ENCODE measurements at regions not wholly inside any gene's neighbourhood (a gene's known extent, or its start where the extent isn't known, plus 50 kb on each side); places are given as distances from the start of the nearest gene placed in this dataset.
"Not testable (repeated sequence)": the region's sequence is repeated elsewhere in the genome, so short reads cannot be mapped to it uniquely, and the experiment has no call there.

- DNase-seq (ENCODE audit: low read depth) = no peak
- Histone ChIP-seq H3K4me3 (ENCODE audit: low read depth, low read length) (no peak overlapping the region), H3K36me3 (ENCODE audit: control insufficient read depth, insufficient read depth, low read length) (no peaks in the 10 kb centered on the region), H3K27me3 (ENCODE audit: control insufficient read depth, insufficient read depth, low read length) (no peaks in the 10 kb centered on the region)
- TF ChIP-seq, protein P1, sequence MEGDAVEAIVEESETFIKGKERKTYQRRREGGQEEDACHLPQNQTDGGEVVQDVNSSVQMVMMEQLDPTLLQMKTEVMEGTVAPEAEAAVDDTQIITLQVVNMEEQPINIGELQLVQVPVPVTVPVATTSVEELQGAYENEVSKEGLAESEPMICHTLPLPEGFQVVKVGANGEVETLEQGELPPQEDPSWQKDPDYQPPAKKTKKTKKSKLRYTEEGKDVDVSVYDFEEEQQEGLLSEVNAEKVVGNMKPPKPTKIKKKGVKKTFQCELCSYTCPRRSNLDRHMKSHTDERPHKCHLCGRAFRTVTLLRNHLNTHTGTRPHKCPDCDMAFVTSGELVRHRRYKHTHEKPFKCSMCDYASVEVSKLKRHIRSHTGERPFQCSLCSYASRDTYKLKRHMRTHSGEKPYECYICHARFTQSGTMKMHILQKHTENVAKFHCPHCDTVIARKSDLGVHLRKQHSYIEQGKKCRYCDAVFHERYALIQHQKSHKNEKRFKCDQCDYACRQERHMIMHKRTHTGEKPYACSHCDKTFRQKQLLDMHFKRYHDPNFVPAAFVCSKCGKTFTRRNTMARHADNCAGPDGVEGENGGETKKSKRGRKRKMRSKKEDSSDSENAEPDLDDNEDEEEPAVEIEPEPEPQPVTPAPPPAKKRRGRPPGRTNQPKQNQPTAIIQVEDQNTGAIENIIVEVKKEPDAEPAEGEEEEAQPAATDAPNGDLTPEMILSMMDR (IDR thresholded peaks at IDR 0.05; ENCODE audit: insufficient read depth, low read length, poor library complexity, severe bottlenecking) = no peak
Measured at GRCh38 chr15:99823346-99823745, 90.1 kb upstream of the LYSMD4 start.

- Histone ChIP-seq H3K4me3 (ENCODE audit: low read depth, low read length) (no peak overlapping the region), H3K36me3 (ENCODE audit: control insufficient read depth, insufficient read depth, low read length) (no peaks in the 10 kb centered on the region), H3K27me3 (ENCODE audit: control insufficient read depth, insufficient read depth, low read length) (no peaks in the 10 kb centered on the region)
- DNase-seq (ENCODE audit: low read depth) = no peak
- TF ChIP-seq, protein P1 (IDR thresholded peaks at IDR 0.05; ENCODE audit: insufficient read depth, low read length, poor library complexity, severe bottlenecking) = no peak
Measured at GRCh38 chr15:99819981-99820718, 86.9 kb upstream of the LYSMD4 start.

DNA sequence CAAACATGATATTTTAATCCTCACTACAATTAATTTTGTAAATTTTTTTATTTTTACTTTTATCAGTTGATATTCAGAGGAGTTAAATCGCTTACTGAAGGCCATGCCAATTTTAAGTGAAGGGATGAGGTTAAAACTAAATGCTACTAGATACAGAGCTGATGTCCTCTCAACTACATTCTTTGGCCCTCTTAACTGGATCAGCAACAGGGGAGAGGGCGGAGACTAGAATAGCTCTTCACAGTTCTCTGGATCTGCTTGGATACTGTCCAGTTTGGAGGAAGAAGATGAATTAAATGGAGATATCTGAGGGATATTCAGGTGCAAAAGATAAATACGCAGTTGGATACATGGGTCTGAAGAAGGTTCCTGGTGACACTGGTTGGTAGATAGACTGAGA, 85.6 kb upstream of the LYSMD4 start:
- no peaks in the 10 kb centered on the region for H3K36me3 ChIP-seq (ENCODE audit: control insufficient read depth, insufficient read depth, low read length)
- TF ChIP-seq, protein P1 (IDR thresholded peaks at IDR 0.05; ENCODE audit: insufficient read depth, low read length, poor library complexity, severe bottlenecking) = no peak
- no peak overlapping the region for H3K4me3 ChIP-seq (ENCODE audit: low read depth, low read length)
- H3K27me3 ChIP-seq (ENCODE audit: control insufficient read depth, insufficient read depth, low read length) = no peaks in the 10 kb centered on the region
- no peak for DNase-seq (ENCODE audit: low read depth)

DNA sequence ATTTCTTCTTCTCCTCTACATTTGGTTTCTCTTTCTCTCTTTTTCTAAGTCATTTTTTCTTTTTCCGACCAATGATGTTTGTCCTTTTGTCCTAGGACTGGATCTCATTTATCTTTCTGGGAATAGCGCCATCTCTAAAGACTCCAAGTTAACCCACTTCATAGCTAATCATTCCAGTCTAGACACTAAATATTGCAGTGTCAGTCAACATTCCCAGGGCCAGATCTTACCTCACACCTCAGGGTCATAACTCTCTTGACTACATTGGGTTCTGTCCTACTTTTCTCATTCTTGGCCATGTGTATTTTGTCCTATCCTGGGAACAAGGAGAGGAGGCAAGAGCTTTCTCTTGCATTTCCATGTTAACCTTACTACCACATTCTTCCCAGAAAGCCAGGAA, 83.6 kb upstream of the LYSMD4 start:
- not testable (repeated sequence) for H3K36me3 ChIP-seq (ENCODE audit: control insufficient read depth, insufficient read depth, low read length); H3K27me3 ChIP-seq (ENCODE audit: control insufficient read depth, insufficient read depth, low read length); H3K4me3 ChIP-seq (ENCODE audit: low read depth, low read length); DNase-seq (ENCODE audit: low read depth)

GRCh38 chr15:99810663-99811062, 77.4 kb upstream of the LYSMD4 start:
- H3K4me3 ChIP-seq (ENCODE audit: low read depth, low read length); H3K27me3 ChIP-seq (ENCODE audit: control insufficient read depth, insufficient read depth, low read length); DNase-seq (ENCODE audit: low read depth); H3K36me3 ChIP-seq (ENCODE audit: control insufficient read depth, insufficient read depth, low read length): not testable (repeated sequence)

DNA sequence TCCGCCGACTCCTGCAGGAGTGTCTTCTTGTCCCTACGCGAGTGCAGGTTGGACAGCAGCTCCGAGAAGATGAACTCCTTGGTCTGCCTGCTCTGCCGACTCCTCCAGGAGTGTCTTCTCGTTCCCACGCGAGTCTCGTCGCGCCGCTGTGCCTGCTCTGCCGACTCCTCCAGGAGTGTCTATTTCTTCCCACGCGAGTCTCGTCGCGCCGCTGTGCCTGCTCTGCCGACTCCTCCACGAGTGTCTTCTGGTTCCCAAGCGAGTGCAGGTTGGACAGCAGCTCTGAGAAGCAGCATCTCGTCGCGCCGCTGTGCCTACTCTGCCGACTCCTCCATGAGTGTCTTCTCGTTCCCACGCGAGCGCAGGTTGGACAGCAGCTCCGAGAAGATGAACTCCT, 66.6 kb upstream of the LYSMD4 start:
- not testable (repeated sequence) for H3K36me3 ChIP-seq (ENCODE audit: control insufficient read depth, insufficient read depth, low read length)

GRCh38 chr15:99799182-99799853, 66.1 kb upstream of the LYSMD4 start:
- not testable (repeated sequence) for H3K4me3 ChIP-seq (ENCODE audit: low read depth, low read length); DNase-seq (ENCODE audit: low read depth); H3K36me3 ChIP-seq (ENCODE audit: control insufficient read depth, insufficient read depth, low read length); H3K27me3 ChIP-seq (ENCODE audit: control insufficient read depth, insufficient read depth, low read length)

More for the DNA sequence above, 66.6 kb upstream of the LYSMD4 start:
- H3K4me3 ChIP-seq (ENCODE audit: low read depth, low read length); H3K27me3 ChIP-seq (ENCODE audit: control insufficient read depth, insufficient read depth, low read length); DNase-seq (ENCODE audit: low read depth): not testable (repeated sequence)

GRCh38 chr15:99796940-99797870, 64.0 kb upstream of the LYSMD4 start:
- H3K36me3 ChIP-seq (ENCODE audit: control insufficient read depth, insufficient read depth, low read length); H3K27me3 ChIP-seq (ENCODE audit: control insufficient read depth, insufficient read depth, low read length); H3K4me3 ChIP-seq (ENCODE audit: low read depth, low read length); DNase-seq (ENCODE audit: low read depth): not testable (repeated sequence)

DNA sequence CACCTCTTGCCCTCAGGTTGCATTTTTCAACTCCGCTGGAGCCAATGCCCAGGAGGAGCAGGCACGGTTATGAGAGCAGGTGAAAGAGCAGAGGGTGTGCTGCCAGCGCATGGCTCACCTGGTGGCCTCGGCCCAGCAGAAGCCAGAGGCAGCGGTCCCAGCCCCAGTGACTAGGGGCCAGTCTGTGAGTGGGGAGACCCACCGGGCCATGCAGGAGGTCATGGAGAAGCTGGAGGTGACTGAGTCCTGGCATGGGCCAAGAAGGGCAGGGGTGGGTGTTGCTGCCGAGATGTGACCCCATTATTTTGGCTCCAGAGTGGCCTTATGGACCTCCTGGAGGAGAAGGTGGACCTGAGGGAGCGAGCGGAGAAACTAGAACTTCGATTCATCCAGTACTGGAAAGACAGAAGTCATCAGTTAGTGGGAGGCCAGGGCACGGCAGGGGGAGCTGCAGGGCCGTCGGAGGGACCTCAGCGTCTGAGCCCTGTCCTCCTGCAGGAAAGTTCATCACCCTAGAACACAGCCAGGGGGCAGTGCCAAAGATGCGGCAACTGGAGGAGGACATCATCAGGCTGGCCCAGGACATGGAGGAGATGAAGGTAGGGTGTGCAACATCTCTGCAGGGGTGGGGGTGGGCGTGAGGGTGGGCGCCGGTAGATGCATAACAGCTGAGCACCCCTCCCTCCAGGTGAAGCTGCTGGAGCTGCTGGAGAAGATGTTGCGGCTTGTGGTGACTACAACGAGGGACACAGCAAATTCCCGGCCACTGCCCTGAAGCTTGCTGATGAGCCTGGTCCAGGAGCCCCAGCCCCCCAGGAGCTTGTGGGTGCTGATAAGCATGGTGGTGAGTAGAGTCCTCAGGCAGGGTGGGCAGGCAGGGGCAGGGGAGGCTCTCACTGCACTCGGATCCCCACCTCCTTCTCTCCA, 58.9 kb upstream of the LYSMD4 start:
- H3K27me3 ChIP-seq (ENCODE audit: control insufficient read depth, insufficient read depth, low read length); H3K36me3 ChIP-seq (ENCODE audit: control insufficient read depth, insufficient read depth, low read length); DNase-seq (ENCODE audit: low read depth); H3K4me3 ChIP-seq (ENCODE audit: low read depth, low read length): not testable (repeated sequence)

GRCh38 chr15:99790751-99791150, 57.5 kb upstream of the LYSMD4 start:
- H3K4me3 ChIP-seq (ENCODE audit: low read depth, low read length); H3K27me3 ChIP-seq (ENCODE audit: control insufficient read depth, insufficient read depth, low read length); DNase-seq (ENCODE audit: low read depth); H3K36me3 ChIP-seq (ENCODE audit: control insufficient read depth, insufficient read depth, low read length): not testable (repeated sequence)

Data from kidney epithelial cell (primary cell).